Body of pancreas (tissue), 4 donors: ENCODE measurements at regions not wholly inside any gene's neighbourhood (a gene's known extent, or its start where the extent isn't known, plus 50 kb on each side); places are given as distances from the start of the nearest gene placed in this dataset.

ENCODE experiments used
- POLR2A ChIP-seq, 3 donors: fragments of 450-650 bp; IDR thresholded peaks; one replicate each; pipeline ENCODE4 v1.6.1; 2016; ENCODE audit warnings: antibody characterized with exemption in 3 of 3, mild to moderate bottlenecking in 2 of 3
- TF ChIP-seq, protein P1 (sequence below), 7 experiments: fragments of 450-650 bp in 4 of 7; fragments of 200-600 bp in 3 of 7; sonication (generic) in 3 of 7; IDR thresholded peaks; one replicate each; pipeline ENCODE4 v1.5.1; 2016 to 2019; ENCODE audit warnings: antibody characterized with exemption in 7 of 7

DNA sequence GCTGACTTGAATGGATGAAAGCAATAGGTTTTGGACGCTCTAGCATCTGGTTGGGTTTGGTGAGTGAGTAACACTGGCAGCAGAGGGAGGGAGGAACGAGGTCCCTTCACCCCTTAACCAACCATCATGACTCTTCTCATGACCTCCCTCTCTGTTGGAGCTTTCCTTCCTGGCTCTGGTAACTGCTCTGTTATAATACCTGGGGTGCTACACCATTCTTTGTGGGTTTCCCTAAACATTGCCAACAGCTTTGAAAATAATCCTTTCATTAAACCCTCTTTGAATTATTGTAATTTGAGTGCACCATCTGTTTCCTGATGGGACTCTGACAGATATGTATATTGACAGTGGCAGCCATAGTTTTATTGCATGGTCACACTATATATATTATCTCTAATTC is 146.2 kb upstream of the PTPRG start:
- TF ChIP-seq, protein P1, sequence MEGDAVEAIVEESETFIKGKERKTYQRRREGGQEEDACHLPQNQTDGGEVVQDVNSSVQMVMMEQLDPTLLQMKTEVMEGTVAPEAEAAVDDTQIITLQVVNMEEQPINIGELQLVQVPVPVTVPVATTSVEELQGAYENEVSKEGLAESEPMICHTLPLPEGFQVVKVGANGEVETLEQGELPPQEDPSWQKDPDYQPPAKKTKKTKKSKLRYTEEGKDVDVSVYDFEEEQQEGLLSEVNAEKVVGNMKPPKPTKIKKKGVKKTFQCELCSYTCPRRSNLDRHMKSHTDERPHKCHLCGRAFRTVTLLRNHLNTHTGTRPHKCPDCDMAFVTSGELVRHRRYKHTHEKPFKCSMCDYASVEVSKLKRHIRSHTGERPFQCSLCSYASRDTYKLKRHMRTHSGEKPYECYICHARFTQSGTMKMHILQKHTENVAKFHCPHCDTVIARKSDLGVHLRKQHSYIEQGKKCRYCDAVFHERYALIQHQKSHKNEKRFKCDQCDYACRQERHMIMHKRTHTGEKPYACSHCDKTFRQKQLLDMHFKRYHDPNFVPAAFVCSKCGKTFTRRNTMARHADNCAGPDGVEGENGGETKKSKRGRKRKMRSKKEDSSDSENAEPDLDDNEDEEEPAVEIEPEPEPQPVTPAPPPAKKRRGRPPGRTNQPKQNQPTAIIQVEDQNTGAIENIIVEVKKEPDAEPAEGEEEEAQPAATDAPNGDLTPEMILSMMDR (IDR thresholded peaks at IDR 0.05), result no peak
- TF ChIP-seq POLR2A (IDR thresholded peaks at IDR 0.05), result no peak
